ENCODE measurements at regions not wholly inside any gene's neighbourhood (a gene's known extent, or its start where the extent isn't known, plus 50 kb on each side); places are given as distances from the start of the nearest gene placed in this dataset.

DNA sequence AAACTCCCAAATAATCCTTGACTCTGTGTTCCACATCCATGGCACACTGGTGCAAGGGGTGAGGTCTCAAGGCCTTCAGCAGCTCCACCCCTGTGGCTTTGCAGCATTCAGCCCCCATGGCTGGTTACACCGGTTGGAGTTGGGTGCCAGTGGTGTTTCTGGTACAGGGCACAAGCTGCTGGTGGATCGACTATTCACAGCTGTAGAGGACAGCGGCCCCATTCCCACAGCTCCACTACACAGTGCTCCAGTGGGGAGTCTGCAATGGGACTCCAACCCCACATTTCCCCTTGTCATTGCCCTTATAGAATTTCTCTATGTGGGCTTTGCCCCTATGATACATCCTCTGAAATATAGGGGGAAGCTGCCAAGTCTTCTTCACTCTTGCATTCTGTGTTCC lies 64.3 kb upstream of the SGO1 start:
- H3T11ph ChIP-seq (ENCODE audit: low read length) = no peak overlapping the region
- H3K79me1 ChIP-seq (ENCODE audit: insufficient read depth, low read depth, low read length, poor library complexity, severe bottlenecking) = no peaks in the 10 kb centered on the region
- H2BK12ac ChIP-seq (ENCODE audit: insufficient read length, low read depth, low read length) = no peak overlapping the region
- H3K36me3 Mint-ChIP-seq (ENCODE audit: insufficient read depth in 1 of 3, low read depth in 3 of 3) = peaks cover 0 to 13% (median 0%) of the 10 kb centered on the region in 3 experiments; a peak in 4 of 7 replicates
- no peak overlapping the region for H2AFZ ChIP-seq (ENCODE audit: low read length)
- TF ChIP-seq, protein P1, sequence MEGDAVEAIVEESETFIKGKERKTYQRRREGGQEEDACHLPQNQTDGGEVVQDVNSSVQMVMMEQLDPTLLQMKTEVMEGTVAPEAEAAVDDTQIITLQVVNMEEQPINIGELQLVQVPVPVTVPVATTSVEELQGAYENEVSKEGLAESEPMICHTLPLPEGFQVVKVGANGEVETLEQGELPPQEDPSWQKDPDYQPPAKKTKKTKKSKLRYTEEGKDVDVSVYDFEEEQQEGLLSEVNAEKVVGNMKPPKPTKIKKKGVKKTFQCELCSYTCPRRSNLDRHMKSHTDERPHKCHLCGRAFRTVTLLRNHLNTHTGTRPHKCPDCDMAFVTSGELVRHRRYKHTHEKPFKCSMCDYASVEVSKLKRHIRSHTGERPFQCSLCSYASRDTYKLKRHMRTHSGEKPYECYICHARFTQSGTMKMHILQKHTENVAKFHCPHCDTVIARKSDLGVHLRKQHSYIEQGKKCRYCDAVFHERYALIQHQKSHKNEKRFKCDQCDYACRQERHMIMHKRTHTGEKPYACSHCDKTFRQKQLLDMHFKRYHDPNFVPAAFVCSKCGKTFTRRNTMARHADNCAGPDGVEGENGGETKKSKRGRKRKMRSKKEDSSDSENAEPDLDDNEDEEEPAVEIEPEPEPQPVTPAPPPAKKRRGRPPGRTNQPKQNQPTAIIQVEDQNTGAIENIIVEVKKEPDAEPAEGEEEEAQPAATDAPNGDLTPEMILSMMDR (conservative IDR thresholded peaks at IDR 0.05) = no peak
- H2AK5ac ChIP-seq (ENCODE audit: insufficient read length, low read length) = no peak overlapping the region
- no peak overlapping the region for H3K4me3 Mint-ChIP-seq
- no peaks in the 10 kb centered on the region for H3K79me2 ChIP-seq (ENCODE audit: insufficient read depth, low read length)
- no peak overlapping the region for H3K9ac ChIP-seq (ENCODE audit: extremely low read depth, insufficient read length, low read length)
- H2BK20ac ChIP-seq (ENCODE audit: low read depth, low read length, poor library complexity, severe bottlenecking) = no peak overlapping the region
- H2BK15ac ChIP-seq (ENCODE audit: low read depth, low read length) = no peak overlapping the region
- H3K14ac ChIP-seq (ENCODE audit: insufficient read depth, low read length) = no peak overlapping the region
- H4K20me1 ChIP-seq (ENCODE audit: control insufficient read depth, insufficient read depth, insufficient read length) = no peaks in the 10 kb centered on the region
- peak overlapping the region in 2 of 3 experiments; percentile 44 to 70; a peak in 1 of 7 replicates for H3K27ac Mint-ChIP-seq
- peaks cover 3% of the 10 kb centered on the region; the same call in 1 of the 2 replicates for H3K27me3 Mint-ChIP-seq (ENCODE audit: low read depth)
- H3K23ac ChIP-seq (ENCODE audit: insufficient read length, low read depth, low read length) = no peak overlapping the region
- no peaks in the 10 kb centered on the region for H3K27me3 ChIP-seq (ENCODE audit: insufficient read depth, low read length)
- H4K8ac ChIP-seq (replicated peaks; ENCODE audit: insufficient read length, low read depth, low read length) = no peak overlapping the region
- H3K4me1 ChIP-seq (ENCODE audit: insufficient read depth, low read length) = peaks cover 7% of the 10 kb centered on the region; the same call in 1 of the 2 replicates
- H3K23me2 ChIP-seq (ENCODE audit: insufficient read length, low read depth, low read length, poor library complexity, severe bottlenecking) = no peaks in the 10 kb centered on the region
- H3K4me2 ChIP-seq (ENCODE audit: insufficient read depth, insufficient read length, low read length) = no peak overlapping the region
- H3K4ac ChIP-seq (ENCODE audit: low read depth, low read length) = no peak overlapping the region
- no peak for DNase-seq
- no peak overlapping the region for H4K5ac ChIP-seq (ENCODE audit: insufficient read length, low read depth, low read length)
- H3K9me3 ChIP-seq (ENCODE audit: control insufficient read depth, low read depth, low read length) = no peaks in the 10 kb centered on the region
- no peak overlapping the region for H3K56ac ChIP-seq (ENCODE audit: insufficient read length, low read depth, low read length)
- peaks cover 28 to 35% of the 10 kb centered on the region in 2 experiments for H3K4me1 Mint-ChIP-seq
- H3K9me3 Mint-ChIP-seq = peaks cover 0 to 4% of the 10 kb centered on the region in 2 experiments; a peak in 2 of 5 replicates
- no peak overlapping the region for H2BK120ac ChIP-seq (ENCODE audit: low read depth, low read length, poor library complexity, severe bottlenecking)
- no peak overlapping the region for H4K91ac ChIP-seq (ENCODE audit: insufficient read length, low read depth, low read length)
- whole genome bisulfite sequencing (ENCODE audit: extremely low coverage, insufficient read length, low lambda C conversion rate) = no CpG with 5 or more reads among the region's 3 CpGs
- no peak overlapping the region for H3K27ac ChIP-seq (ENCODE audit: insufficient read length, low read depth, low read length)
- no peak overlapping the region for H3K18ac ChIP-seq (ENCODE audit: insufficient read length, low read depth, low read length)
- no peak overlapping the region for H2BK5ac ChIP-seq (ENCODE audit: insufficient read length, low read length)

Data from H9 (cell line).